Stimulated activated CD8-positive, alpha-beta memory T cell treated with anti-CD3 and anti-CD28 coated beads, Interleukin-15, amount 100 ng/mL, for 4 hours (primary cell): ENCODE measurements at regions not wholly inside any gene's neighbourhood (a gene's known extent, or its start where the extent isn't known, plus 50 kb on each side); places are given as distances from the start of the nearest gene placed in this dataset.
"Not testable (repeated sequence)": the region's sequence is repeated elsewhere in the genome, so short reads cannot be mapped to it uniquely, and the experiment has no call there.

Experiments
- DNase-seq, 2 donors: peaks; one replicate each; pipeline ENCODE4 v3.0.0-alpha.2; 2020; ENCODE audit warnings: low read depth in 2 of 2

DNA sequence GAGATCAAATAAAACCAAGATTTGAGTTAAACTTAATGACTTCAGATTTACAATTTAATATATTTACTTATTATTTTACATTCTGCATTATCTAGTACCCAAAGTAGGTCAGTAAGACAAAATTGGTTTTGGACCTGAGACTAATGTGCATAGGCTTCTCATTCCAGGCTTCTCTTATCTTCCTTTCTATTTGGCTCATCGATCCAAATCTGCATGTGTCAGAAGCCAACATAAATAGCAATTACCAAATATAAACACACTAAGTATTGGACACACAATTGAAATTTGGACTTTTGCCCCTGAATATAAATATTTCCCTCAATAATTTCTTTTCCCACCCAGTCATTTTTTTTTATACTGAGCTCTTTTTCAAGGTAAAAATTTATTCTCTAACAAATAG is 290.6 kb upstream of the ARHGEF26 start:
- no peak for DNase-seq

DNA sequence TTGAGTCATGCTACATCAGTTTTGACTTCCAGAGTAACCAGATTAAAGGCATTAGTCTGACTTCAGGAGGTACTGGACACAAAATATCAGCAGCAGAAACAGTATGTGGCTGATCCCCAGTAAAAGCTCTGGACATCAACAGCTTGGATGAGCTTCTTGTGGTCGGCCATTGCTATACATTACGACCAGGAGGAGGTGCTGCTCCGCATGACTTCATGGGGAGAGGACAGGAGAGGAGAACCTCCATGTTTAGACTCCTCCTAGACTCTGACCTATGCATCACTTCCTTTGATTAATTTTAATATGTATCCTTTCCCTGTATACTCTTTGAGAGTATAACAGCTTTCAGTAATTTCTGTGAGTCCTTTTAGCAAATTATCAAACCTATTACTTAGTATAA is 285.6 kb upstream of the ARHGEF26 start:
- DNase-seq, result no peak

DNA sequence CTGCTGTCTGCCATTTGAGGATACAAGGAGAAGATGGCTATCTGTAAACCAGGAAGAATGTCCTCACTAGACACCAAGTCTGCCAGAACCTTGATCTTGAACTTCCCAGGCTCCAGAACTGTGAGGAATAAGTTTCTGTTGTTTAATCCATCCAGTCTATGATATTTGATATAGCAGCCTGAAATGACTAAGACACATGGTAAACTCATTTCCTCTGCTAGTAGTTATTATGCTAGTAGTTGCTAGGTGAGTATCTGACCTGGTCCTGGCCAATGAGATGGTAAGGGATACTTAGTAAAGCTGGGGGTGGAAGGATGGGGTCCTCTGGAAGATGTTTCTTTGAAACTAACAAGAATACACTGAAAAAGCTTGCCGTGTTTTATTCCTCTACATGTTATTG is 280.7 kb upstream of the ARHGEF26 start:
- no peak for DNase-seq

DNA sequence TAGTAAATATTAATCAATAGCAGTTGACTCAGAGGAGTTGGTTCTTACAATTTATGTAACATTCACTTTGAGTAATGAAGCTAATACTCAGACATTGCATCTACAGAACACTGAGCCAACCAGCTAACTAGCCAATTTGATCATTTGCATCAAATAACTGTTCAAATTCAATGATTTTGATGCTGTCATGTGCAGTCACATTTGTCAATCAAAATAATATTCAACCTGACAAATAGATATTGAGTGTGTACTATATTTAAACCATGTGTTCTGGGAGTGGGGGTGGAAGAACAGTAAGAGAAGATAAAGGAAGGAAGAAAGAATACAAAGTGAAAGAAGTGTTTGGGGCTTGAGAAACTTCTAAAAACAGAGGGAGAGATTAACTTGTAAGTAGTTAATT is 277.2 kb upstream of the ARHGEF26 start:
- no peak for DNase-seq

DNA sequence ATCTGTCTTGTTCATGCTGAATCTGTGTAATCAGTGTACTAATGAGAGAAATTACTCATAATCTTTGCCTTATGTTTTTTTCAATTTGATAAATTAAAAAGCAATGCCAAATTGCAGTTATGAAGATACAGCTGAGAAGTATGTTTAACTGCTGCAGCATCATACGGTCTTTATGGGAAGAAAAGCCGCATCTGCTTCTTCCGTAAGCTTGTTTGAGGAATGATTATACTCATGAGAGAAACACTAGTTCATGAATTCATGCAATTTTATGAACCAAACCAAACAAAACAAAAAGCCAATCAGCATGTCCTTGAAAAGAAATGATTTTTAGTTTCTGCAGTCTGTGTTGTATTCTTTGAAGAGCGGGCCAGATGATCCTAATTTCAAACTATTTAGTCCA is 275.9 kb upstream of the ARHGEF26 start:
- no peak for DNase-seq

DNA sequence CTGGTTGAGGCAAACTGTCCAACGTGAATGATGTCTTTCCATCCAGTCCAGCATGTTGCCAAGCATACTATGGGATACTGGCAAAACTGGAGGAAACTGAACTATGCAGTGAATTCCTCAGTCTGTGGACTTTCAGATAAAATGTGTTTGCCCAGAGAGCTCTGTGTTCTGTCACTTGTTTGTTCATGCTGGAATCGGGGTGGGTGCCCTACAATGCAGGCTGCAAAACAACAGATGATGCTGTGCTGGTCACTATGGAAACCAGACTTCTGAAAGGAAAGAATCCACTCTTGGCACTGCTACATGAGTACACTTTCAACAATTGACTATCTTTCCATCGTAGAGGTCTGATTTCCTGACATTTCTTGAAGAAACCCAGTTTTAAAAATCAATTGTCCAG is 272.5 kb upstream of the ARHGEF26 start:
- no peak for DNase-seq

DNA sequence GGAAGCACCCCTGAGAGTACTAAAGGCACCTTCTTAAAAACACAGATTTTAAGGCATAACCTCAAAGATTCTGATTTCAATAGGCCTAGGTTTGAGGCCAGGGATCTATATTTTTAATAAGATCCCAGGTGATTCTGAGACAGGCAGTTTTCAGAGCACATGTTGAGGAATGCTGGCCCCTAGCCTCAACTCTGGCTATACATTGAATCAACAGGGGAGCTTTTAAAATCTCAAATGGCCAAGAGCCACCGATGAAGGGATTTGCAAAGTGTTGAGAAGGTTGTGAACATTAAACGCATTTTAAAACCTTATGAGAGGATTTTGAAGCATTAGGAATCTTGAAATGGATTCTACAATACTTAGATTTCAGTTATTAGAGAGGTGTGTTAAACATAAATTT is 268.8 kb upstream of the ARHGEF26 start:
- DNase-seq, result no peak

DNA sequence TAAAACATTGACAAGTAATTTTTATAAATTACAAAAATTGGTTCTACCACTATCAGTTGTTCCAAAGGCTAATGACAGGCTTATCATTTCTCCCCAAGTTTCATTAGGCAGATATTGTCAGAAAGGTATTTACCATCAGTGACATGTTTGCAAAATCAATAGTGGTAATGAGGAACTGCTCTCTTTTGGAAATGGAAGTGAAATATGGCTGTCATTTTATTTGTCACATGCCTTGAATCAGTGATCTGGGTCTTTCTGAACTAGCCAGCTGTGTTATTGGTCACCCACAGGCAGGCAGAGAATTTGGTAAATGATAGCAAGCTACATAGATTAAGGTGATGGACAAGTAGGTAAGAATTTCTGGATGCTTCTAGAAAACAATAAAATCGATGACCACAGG is 268.0 kb upstream of the ARHGEF26 start:
- DNase-seq, result no peak

DNA sequence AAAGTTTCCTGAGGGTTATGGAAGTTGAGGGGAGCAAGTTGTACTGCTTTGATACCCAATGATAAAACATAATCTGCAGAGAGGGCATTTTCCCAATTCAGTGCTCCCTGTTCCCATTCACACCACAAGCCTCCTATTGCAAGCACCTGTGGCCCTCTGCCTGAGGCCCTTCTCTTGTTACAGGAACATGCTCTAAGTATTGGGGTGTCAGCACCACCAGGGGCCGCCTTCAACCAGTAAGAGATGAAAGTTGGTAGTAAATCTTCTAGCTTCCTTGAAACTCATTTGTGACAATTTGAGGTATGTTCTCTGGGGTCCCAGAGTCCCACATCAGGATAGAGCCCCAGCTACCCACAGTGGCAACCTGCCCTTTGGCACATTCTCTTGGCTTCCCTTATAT is 265.4 kb upstream of the ARHGEF26 start:
- DNase-seq, result no peak

DNA sequence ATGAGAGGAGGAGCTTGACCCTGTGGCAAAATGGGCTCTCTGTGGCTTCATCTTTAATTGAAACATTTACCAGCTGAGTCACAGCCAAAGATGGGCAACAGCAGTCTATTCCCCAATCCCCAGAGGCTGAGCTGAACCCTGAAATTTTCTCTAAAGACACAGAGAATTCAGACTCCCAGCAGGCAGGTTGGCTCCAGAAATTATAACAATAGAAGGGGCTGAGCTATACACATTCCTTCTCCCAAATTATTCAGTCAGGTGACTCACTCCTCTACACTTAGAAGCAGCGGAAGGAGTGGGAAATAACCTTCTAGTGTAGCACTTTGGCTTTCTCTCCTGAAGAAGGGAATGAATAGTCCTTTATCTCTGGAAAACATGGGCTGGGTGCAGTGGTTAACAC is 264.3 kb upstream of the ARHGEF26 start:
- DNase-seq, result no peak

DNA sequence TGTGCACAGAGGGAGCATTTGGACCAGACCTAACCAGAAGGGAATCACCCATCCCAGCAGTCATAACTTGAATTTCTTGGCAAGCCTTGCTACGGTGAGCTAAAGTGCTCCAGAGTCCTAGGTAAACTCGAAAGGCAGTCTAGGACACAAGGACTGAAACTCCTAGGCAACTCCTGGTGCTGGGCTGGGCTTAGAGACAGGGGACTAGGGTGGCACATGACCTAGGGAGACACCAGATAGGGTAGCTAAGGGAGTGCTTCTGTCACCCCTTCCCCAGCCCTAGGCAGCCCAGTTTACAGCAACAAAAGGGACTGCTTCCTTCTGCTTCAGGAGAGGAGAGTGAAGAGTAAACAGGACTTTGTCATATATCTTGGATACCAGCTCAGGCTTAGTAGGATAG is 256.4 kb upstream of the ARHGEF26 start:
- DNase-seq, result no peak

DNA sequence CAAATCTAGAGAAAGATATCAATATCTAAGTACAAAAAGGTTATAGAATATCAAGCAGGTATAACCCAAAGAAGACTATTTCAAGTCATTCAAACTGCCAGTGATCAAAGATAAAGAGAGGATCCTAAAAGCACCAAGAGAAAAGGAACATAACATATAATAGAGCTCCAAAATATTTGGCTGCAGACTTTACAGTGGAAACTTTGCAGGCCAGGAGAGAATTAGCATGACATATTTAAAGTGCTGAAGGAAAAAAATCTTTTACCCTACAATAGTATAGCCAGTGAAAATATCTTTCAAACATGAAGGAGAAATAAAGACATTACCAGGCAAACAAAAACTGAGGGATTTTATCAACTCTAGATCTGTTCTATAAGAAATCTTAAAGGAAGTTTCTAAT is 254.3 kb upstream of the ARHGEF26 start:
- DNase-seq, result no peak

DNA sequence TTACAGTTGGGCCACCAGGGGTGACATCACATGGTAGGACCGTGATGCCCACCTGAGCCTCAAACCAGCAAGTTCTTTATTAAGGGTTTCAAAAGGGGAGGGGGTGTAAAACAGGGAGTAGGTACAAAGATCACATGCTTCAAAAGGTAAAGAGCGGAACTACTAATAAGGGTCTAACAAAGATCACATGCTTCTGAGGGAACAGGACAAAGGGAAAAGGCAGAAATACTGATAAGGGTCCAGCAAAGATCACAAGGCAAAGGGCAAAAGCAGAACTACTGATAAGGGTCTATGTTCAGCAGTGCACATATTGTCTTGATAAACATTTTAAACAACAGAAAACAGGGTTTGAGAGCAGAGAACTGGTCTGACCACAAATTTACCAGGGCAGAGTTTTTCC is 246.8 kb upstream of the ARHGEF26 start:
- DNase-seq, result not testable (repeated sequence)

DNA sequence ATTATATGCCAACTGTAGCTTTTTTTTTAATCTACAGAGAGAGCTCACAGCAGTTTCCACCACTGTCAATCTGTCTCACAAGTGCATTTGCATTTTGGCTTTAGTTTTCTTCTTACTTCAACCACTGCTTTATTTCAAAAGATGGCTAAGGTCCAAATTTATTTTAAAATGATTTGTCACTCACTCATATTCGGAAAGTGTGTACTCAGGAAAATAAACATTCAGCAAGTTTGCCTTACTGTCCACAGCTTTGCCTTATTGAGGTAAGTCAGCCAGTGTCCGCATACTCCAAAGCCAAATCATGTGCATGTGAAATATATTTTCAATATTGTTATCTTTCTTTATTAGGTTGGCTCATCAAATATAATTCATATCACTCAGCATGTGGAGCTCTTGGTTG is 240.7 kb upstream of the ARHGEF26 start:
- no peak for DNase-seq

DNA sequence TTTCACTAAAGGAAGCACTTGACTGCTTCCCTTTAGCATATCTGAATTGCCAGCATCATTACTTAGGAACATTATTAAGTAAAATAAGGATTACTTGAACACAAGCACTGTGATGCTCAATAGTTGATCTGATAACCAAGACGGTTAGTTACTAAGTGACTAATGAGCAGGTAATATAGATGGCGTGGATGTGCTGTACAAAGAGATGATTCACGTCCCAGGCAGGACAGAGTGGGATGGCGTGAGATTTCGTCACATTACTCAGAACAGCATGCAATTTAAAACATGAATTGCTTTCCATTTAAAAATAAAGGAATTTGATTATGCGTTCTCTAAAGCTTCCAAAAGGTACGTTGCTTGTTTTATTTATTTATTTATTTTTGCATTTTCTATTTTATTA is 240.0 kb upstream of the ARHGEF26 start:
- no peak for DNase-seq

DNA sequence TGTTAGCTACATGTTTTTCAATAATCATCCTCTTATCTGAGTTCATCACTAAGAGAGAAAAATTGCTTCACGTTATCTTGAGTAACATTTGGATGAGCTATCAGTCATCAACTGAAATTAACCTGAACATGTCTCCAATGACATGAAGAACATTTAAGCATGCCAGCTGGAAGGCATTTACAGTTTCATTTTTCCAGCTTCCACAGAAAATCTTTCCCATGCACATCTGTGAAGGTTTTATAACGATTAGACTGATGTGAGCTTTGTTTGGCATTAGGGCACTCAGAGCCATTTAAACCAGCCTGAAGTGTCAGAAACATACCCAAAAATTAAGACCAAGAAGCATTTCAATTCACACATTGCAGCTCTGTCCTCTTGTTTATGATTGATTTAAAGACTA is 235.8 kb upstream of the ARHGEF26 start:
- DNase-seq, result no peak

DNA sequence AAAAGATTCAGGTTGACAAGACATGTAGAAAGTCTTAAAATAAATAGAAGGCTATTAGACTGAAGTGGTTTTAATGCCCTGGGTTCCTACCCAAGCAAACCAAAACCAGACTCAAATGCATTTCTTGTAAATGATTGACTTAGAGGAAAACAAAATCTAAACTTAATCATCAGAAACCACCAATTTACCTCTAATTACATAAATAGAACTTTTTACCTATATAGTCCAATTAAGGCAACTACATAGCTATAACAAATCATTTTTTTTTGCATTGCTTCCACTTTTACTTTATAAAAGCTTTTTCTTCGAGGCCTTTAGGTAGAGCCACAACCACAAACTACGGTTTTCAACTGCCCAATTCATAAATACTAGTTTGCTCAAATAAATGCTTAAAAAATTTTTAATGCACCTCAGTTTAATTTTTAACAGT is 231.3 kb upstream of the ARHGEF26 start:
- DNase-seq, result no peak

DNA sequence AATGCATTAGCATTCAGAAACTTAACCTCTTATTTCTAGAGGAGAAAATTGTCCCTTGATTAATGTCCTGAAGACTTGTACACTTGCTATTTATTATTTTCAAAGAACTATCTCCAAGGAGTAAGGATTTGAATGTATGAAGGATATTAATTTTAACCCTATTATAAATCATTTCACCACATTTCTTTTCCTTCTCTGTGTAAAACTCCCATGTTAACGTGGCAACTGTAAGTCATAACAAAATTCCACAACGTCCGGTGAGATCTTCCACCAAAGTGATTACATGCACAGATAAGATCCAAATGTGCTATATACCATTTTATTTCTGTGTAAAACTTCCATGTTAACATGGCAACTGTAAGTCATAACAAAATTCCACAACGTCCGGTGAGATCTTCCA is 229.1 kb upstream of the ARHGEF26 start:
- DNase-seq, result no peak

DNA sequence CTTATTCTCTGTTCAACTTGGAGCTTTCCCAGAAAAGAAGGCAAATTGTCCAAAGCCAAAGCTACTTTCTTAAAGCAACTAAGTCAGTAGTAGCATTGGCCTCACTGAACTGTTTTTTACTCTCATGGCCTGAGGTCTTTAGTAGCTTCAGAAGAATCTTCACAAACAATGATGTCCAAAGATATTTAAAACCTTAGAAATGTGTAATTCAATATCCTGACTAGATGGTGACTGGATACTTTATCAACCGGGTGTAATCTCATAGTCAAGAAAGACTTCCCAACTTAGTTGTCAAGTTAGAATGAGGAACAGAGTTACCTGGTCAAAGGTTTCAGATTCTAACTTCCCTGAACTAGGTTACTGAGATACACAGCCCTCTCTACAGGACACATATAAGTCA is 226.3 kb upstream of the ARHGEF26 start:
- DNase-seq, result no peak

DNA sequence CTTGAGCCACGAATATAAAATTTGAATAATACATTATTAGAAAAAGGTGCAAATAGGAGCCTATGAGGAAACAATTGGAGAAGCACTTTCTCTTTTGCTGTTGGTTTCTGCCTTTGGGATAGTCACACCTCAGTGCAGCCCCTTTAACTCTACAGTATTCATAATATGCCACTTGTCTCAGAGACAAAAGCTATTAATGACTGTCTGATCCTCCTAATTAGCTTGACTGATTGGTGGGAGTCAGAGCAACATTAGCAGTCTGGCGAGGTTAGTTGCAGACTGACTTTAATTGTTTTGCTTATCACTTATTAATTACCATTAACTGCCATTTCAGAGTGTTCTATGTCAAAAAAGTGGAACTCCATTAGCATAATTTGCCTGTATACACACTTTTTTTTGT is 225.0 kb upstream of the ARHGEF26 start:
- DNase-seq, result no peak

DNA sequence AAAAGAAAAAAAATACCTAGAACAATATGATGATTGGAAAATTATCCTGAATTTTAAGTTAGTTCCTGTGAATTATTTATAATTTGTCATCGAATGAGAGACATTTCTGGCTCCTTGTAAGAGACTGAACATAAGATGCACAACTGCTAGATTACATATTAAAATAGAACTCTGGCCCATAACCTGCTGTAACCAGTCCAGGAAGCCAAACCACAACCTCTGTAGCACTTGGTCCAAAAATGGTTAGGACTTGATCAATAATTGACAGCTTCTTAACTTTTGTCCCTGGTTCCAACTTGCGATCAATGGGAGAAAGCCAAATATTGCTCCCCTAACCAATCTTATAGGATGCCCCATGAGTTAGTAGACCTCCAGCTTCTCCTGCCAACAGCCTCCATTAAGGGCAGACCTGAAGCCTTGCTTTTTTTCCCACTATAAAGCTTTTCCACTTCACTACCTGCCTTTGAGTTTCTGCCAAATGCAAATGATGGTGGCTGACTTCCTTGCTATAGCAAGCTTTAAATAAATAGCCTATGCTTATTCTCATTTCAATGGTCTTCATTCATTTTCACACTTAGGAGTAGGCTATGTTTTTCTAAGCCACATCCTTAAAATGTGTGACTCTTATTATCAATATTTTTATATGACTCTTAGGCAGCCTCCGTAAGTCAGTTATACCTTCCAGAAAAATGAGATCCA is 224.0 kb upstream of the ARHGEF26 start:
- no peak for DNase-seq

DNA sequence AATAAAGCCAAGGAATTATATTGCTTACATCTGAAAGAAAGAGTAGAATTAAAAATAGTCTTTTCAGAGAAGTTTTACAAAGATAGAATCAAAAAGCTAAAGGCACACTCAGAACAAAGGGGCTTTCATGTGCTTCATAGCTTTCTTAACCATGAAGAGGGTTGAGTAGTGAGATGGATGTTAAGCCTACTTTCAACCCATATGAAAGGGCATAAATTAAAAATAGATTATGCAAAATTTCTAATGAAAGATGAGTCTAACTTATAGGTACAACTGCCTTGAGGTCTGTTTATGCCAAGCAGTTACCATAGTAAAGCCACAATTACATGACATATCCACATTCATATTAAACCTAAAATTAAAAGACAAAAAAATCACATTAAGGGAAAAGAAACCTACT is 223.3 kb upstream of the ARHGEF26 start:
- DNase-seq, result no peak

DNA sequence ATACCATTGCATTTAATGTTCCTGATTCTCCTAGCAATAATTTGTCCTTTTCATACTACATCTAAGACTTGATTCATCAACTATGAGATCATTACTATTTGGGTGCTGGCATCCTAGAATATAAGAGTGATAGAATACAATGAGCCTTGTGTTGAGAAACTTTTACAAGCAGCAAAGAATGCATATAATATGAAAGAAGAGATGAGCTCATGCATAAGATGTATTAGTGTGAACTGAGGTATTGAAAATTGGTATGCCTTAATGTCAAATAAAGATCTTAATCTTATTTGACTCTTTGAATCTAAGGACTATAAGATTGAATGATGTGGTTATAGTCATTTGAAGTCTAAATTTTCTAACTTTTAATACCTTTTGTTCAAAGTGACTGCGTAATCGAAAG is 220.0 kb upstream of the ARHGEF26 start:
- no peak for DNase-seq

DNA sequence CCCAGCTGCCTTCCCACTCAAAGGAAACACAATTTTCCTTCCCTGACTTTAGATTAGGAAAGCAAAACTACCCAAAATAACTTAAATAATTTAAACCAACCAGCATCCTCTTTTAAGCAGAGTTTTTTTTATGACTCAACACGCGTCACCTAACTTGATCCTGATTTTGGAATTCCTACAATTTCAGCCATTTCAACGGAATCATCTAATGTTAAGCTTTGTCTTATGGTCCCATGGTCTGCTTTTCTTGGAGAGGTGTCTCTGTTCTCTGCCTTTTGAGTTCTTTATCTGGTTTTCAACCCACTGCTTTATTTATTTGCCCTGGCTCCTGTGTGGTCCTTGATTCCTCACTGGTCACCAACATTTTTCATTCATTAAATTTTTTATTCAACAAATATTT is 219.2 kb upstream of the ARHGEF26 start:
- DNase-seq, result no peak

DNA sequence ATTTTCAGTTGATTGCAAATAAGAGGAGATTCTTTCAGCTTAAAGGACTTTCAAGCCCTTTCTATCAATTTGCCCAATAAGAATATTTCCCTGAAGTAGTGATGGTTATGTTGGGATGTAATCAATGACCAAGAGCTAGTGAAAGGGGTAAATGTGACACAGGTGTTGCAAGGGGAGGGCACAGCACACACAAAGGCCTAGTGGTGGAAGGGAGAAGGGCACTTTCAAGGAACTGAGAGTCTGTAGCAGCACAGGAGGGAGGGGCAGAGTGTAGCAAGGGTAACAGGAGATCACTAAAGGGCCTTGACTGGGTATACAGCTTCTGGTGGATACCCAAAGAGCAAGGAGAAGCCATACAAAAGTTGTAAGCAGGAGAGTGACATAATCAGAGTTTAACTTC is 217.8 kb upstream of the ARHGEF26 start:
- no peak for DNase-seq
